GM19395 (cell line): ENCODE measurements at regions not wholly inside any gene's neighbourhood (a gene's known extent, or its start where the extent isn't known, plus 50 kb on each side); places are given as distances from the start of the nearest gene placed in this dataset.

Experiments used
- ATAC-seq: cut with Tn5 transposase; IDR thresholded peaks from one replicate; pipeline ENCODE4 v1.9.1; 2021; ENCODE audit warnings: mild to moderate bottlenecking, moderate library complexity; ENCODE audit not compliant: unreplicated experiment

DNA sequence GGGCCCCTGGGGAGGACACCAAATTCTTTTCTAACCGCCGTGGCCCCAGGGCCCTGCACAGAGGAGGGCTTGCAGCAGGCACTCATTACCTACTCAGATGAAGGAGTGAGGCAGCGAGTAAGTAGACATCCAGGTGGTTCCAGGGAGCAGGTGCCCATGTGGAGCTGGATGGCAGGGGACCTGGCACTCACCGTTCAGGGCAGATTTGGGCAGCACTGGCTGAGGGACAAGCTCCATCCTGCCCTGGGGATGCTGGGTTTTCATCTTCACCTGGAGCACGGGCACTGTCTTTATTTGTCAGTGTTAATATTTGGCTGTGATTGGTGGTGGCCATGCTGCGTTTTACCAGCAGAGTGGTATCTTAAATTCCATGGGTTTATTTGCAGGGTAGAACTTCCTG lies 1182.7 kb downstream of the BRD1 start:
- ATAC-seq, result no peak

- no peak for ATAC-seq
These were observed 1183.6 kb downstream of the BRD1 start for GRCh38 chr22:48644108-48644507.

DNA sequence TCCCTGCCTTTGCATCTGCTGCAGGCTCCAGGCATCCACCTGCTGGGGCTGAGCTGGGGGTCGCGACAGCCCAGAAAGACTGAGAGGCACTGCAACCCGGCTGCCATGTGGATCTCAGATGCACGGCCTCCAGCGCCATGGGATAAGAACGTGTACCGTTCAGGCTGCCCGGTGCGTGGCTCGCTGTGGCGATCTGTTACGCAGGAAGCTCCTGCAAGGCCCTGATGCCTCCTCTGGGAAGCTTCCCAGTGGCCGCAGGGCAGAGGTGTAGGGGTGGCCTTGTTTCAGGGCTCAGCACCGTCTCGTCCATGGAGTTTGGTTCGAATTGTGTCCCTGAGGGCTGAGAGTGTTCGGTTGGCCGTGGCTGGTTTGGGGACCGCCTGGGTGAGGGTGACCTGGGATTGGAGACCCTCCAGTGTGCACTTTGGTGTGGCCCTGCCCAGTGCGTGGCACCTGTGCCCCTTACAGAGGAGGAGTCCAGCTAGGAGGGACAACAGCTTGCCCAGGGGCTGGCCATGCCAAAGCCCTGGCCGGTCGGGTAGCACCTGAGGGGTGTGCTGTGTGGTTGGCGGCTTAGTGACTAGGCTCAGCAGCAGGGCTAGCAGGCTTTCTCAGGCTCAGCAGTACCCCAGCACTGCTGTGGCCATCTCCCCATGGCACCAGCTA lies 1184.5 kb downstream of the BRD1 start:
- ATAC-seq, result no peak

DNA sequence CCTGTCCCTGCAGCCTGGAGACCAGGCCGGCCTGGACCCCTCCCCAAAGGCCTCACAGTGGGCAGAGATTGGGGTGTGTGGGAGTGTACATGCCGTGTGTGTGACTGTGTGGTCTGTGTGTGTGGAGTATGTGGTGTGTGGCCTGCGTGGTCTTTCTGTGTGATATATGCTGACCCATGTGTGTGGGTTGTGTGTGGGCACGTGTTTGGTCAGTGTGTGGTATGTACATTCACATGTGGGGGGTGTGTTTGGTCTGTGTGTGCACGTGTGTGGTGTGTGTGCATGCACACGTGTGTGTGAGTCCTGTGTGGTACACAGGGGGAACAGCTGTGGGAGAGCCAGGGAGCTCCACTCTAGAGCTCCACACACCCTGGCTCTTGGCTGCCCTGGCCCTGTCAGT lies 1185.1 kb downstream of the BRD1 start:
- no peak for ATAC-seq

DNA sequence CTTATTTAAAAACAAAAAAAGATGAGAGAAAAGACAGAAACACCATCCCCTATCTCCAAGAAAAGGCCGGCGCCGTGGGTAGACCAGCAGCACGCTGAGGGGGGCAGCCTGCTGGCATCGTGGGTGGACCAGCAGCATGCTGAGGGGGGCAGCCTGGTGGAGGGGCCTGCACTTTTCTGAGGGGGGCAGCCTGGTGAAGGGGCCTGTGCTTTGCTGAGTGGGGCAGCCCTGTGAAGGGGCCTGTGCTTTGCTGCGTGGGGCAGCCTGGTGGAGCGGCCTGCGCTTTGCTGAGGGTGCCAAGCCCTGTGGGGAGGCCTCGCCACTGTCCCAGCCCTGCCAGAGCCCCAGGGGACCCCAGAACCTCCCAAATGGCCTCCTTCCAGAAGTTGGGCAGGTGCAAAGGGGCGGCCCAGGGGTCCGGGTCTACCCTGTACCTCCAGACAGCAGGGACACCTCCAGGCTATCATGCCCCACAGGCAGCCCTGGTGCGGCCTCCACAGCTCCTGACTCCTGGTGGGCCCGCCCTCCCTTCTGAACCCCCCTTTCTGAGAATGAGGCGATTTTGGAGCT lies 1185.7 kb downstream of the BRD1 start:
- ATAC-seq, result no peak

DNA sequence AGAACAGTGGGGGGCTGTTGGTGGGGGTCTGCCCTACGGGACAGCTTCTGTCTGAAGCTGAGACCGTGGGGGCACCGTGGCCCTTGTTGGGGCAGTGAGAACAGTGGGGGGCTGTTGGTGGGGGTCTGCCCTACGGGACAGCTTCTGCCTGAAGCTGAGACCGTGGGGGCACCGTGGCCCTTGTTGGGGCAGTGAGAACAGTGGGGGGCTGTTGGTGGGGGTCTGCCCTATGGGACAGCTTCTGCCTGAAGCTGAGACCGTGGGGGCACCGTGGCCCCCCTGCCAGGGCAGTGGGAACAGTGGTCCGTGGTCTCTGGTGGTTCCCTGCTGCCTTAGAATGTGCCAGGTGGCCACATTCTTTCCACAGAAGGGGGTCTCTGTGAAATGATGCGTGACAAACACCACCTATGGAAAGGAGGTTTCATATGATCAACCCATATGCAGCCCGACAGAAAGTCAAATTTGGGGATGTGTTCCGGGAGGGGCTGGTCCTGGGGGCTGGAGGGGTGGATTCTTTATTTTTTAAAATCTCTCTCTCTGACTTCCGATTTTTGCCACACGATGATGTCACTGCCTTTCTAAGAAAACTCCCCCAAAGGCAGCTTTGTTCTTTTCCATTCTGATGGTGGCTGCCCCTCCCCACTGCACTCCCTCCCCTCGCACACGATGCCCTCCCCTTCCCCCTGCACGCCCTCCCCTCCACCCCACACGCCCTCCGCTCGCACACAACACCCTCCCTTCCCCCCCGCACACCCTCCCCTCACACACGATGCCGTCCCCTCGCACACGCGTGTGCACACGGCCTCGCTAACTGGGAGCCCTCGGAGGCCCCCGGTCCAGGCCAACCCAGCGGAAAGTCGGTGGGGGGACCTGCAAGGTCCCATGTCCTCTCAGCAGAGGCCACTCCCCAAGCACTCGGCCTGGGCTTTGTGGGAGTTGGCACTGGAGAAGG lies 1186.5 kb downstream of the BRD1 start:
- ATAC-seq, result no peak

- ATAC-seq, result no peak
These were observed 1187.6 kb downstream of the BRD1 start for GRCh38 chr22:48639896-48640748.

DNA sequence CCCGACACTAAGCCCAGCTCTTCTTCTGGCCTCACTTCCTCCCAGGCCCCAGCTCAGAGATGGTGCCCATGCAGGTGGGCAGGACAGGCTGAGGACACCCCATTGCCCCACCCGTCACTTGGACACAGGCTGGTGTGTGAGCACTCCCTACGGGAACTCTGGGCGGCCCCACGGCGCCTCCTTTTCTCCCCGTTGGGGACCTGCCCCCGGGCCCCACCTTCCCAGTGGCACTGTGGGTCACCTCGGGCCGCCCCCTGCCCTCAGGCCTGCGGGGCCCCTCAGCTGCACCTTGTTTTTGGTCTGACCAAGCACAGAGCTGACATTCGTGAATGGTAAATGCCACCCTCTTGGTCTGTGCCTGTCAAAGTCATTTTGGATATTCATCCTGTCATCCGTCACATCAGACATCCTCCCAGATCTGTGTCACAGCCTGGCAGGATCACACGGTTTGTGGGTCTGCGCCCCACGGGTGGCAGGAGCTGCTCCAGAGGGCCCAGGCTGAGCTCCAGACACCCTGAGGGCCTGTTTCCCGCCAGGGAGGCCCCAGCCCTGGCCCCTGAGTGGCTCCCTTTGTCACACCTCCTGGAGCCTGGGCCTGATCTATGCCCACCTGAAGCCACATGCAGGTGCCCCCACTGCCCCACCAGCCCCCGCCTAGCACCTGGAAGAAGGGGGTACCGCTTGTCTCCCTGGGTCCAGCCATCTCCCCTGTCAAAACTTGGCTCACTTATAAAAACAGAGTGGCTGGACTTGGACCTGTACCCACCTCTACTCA lies 1188.5 kb downstream of the BRD1 start:
- no peak for ATAC-seq

GRCh38 chr22:48637231-48637630 lies 1190.4 kb downstream of the BRD1 start:
- ATAC-seq, result no peak

- no peak for ATAC-seq
These were observed 1190.9 kb downstream of the BRD1 start for GRCh38 chr22:48636746-48637145.

GRCh38 chr22:48635816-48636215 lies 1191.9 kb downstream of the BRD1 start:
- no peak for ATAC-seq

DNA sequence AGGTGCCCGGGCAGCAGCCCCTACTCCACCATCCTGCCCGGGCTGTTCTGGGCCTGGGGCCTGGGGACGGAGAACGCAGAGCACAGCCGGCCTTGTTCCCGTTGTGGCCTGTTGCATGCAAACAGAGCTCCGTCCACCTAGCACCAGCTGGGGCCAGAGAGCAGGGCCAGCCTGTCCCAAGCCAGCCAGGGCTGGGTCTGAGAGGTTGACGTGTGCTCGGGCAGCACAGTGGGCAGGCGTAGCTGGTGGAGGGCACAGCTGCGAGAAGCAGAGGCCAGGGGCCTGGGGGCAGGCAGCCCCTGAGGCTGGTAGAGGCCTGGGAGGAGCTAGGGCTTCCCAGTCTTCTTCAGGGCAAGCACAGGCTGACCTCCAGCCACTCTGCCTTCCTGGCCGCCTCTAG lies 1192.6 kb downstream of the BRD1 start:
- ATAC-seq, result no peak

- ATAC-seq, result no peak
These were observed 1193.5 kb downstream of the BRD1 start for GRCh38 chr22:48633996-48634836.

DNA sequence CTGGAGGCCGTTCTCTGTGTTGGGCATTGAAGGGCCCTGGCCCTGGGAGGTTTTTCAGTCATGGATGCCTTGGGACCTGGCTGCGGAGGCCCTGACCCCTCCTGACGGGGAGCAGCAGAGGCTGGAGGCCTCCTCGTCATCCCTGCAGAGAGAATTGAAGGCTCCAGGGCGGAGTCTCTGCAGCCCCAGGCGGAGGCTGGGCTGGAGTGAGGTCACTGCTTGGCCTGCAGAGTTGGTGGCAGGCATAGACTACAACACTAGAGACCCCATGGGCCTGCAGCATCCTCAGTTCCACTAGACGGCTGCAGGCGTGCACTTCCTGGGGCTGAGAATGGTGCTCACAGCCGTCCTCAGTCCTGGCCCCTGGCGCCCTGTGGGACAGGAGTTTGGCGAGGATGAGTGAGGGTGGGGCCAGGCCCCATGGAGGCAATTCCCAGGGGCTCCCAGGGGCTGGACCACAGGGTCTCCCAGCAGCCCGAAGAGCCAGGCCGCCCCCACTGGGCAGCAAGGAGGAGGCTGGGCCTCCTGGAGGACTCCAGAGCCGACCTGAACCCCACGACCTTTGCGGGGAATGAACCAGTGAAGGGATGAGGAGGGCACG lies 1194.9 kb downstream of the BRD1 start:
- no peak for ATAC-seq

DNA sequence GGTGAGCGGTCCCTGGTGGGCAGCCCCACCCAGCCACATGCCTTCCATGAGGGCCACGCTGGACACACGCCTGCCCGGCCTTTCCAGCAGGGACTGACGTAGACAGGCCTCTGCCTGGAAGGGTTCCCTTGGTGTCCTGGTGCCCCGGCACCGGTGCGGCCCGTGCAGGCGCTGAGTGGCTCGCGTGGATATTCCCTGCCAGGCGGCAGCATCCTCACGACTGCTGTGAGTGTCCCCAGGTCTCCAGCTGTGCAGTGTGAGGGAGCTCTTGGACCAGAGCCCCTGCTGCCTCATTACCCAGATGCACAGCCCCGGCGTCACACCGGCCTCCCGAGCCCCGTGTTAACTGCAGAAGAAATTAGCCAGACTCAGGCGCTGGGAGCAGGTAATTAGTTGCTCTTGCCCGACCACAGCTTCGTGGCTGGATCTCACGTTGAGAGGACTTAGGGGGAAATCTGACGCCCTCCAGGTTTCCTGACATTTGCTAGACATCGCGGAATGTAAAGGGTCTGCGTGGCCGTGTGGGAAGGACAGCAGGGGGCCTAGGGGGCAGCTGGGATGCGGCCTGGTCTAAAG lies 1196.3 kb downstream of the BRD1 start:
- no peak for ATAC-seq

DNA sequence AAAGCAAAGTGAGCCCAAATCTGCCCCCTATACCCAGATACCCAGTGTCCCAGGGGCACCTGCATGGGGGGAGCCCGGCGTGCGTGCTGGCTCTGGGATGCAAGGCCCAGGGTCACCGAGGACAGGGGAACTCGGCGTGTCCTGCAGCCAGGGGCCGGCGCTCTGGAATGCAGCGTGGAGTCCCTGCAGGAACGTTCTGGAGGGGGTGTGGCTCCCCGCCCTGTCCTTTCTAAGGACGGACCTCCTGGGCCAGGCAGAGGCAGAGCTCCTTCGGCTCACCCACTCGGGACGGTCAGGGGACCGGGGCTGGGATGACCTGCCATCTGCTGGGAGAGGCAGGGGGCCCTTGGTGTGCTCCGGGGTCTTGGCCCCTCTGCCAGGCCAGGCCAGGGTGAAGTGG lies 1196.8 kb downstream of the BRD1 start:
- no peak for ATAC-seq

DNA sequence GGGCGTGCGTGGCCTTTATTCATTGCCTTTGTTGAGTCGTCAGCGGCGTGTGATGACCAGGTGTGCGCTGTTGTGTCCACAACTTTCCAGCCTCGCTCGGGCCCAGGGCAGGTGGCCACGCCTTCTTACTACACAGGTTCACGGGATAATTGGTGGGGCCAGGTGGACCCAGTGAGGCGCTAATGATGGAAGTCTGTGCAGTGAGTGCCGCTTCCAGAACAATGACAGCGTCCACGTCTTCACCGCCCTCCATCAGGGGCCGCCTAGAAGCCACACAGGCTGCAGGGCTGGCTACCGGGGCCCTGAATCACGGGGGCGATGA lies 1197.3 kb downstream of the BRD1 start:
- ATAC-seq, result no peak

DNA sequence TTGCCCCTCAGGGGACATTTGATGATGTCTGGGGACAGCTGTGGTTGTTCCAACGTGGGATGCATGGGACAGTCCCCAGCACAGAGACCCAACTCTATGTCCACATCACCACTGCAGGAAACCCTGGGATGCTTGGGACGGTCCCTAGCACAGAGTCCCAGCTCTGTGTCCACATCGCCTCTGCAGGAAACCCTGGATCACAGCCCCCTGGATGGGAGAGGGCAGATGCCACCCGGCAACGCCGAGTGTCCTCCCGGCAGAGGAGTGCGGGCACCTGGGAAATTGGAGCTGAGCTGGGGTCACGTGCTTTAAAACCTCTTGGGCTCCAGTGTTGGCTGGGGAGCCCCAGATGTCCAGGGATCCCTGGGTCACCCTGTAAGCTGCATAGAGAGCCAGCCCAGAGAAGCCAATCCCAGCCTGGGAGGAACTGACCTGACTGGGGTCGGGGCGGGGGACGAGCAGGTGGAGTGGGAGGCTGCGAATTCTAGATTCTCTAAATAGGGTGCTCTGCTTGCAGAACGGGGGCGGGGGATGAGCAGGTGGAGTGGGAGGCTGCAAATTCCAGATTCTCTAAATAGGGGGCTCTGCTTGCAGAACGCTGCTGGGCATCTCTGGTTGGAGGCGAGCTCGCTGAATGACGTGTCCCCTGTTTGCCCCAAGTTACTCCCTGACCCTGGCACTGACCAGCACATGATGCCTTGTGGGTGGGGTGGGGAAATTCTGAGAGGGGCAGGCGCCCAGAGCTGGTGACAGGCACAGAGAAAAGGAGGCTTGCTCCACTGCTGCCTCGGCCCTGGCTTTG lies 1197.8 kb downstream of the BRD1 start:
- no peak for ATAC-seq
